B cell (primary cell): ENCODE measurements at regions not wholly inside any gene's neighbourhood (a gene's known extent, or its start where the extent isn't known, plus 50 kb on each side); places are given as distances from the start of the nearest gene placed in this dataset.

Experiments used
- ATAC-seq: fragments of 200-7000 bp; cut with Tn5 transposase; one replicate; pipeline ENCODE4 v1.10.0; 2021; ENCODE audit warnings: low read depth, mild to moderate bottlenecking, moderate number of reproducible peaks, moderate library complexity
- CTCF ChIA-PET: fragments of 350-600 bp; sonication (Branson Sonifier 250); formaldehyde crosslinking; loops from one replicate; lab custom pipeline; 2021; ENCODE audit warnings: antibody characterized with exemption, inconsistent platforms; lab: Charles Lee
- POLR2A ChIA-PET: fragments of 350-600 bp; sonication (Branson Sonifier 250); formaldehyde crosslinking; loops from one replicate; lab custom pipeline; 2021; ENCODE audit warnings: antibody characterized with exemption; lab: Charles Lee
- DNase-seq: peaks from one replicate; pipeline ENCODE4 v3.0.0; 2013
- H2AFZ ChIP-seq: 2 replicates; pipeline ENCODE4 v1.6.1; 2012; ENCODE audit warnings: mild to moderate bottlenecking, low read depth, low read length; ENCODE audit not compliant: insufficient read depth, poor library complexity, severe bottlenecking
- H3K27ac ChIP-seq, 2 donors: 1 replicate in 1 of 2; 2 replicates in 1 of 2; pipeline ENCODE4 v1.5.1; 2012 to 2013; ENCODE audit warnings: low read length in 2 of 2, mild to moderate bottlenecking in 2 of 2, moderate library complexity in 1 of 2
- H3K27me3 ChIP-seq, 4 experiments: fragments of 200-600 bp in 1 of 4; sonication (generic) in 1 of 4; replicated peaks in 1 of 4; 1 replicate in 2 of 4; 2 replicates in 2 of 4; pipeline versions ENCODE4 v1.6.1 to v1.7.0; 2013 to 2016; ENCODE audit warnings: low read length in 3 of 4, mild to moderate bottlenecking in 2 of 4, mixed read lengths in 1 of 4, moderate library complexity in 1 of 4; ENCODE audit not compliant: insufficient read depth in 4 of 4, control insufficient read depth in 3 of 4; ENCODE audit errors: control extremely low read depth in 1 of 4
- H3K36me3 ChIP-seq, 2 experiments: replicated peaks in 1 of 2; 1 replicate in 1 of 2; 2 replicates in 1 of 2; pipeline versions ENCODE4 v1.6.1 to v1.7.1; 2013; ENCODE audit warnings: low read length in 1 of 2; ENCODE audit not compliant: insufficient read depth in 2 of 2, control insufficient read depth in 1 of 2; ENCODE audit errors: control extremely low read depth in 1 of 2, extremely low read depth in 1 of 2
- H3K4me1 ChIP-seq, 2 donors: fragments of 200-600 bp in 1 of 2; sonication (generic) in 1 of 2; 1 replicate in 1 of 2; 2 replicates in 1 of 2; pipeline versions ENCODE4 v1.5.1 to v1.6.1; 2013 to 2017; ENCODE audit warnings: low read length in 2 of 2; ENCODE audit not compliant: control insufficient read depth in 2 of 2, insufficient read depth in 2 of 2
- H3K4me2 ChIP-seq: replicated peaks from 2 replicates; pipeline ENCODE3; 2012; ENCODE audit warnings: mild to moderate bottlenecking, low read depth, low read length; ENCODE audit not compliant: poor library complexity, severe bottlenecking
- H3K4me3 ChIP-seq, 5 experiments: fragments of 200-600 bp in 1 of 5; sonication (generic) in 1 of 5; 1 replicate in 3 of 5; 2 replicates in 2 of 5; pipeline versions ENCODE4 v1.5.1 to v1.7.0; 2011 to 2016; ENCODE audit warnings: low read length in 4 of 5, mild to moderate bottlenecking in 4 of 5, low read depth in 2 of 5, control low read depth in 1 of 5, moderate library complexity in 1 of 5; ENCODE audit not compliant: insufficient read depth in 1 of 5; ENCODE audit errors: control extremely low read depth in 1 of 5, extremely low read depth in 1 of 5
- H3K79me2 ChIP-seq: fragments of 200-600 bp; sonication (generic); one replicate; pipeline ENCODE4 v1.6.0; 2016; ENCODE audit warnings: low read length; ENCODE audit not compliant: control insufficient read depth, insufficient read depth
- H3K9ac ChIP-seq: fragments of 200-600 bp; sonication (generic); 2 replicates; pipeline ENCODE4 v1.6.1; 2017; ENCODE audit warnings: mild to moderate bottlenecking, low read length, moderate library complexity
- H3K9me3 ChIP-seq, 3 donors: one replicate each; pipeline versions ENCODE4 v1.6.1 to v1.7.1; 2013; ENCODE audit warnings: low read length in 2 of 3; ENCODE audit not compliant: control insufficient read depth in 2 of 3, insufficient read depth in 1 of 3; ENCODE audit errors: control extremely low read depth in 1 of 3
- H4K20me1 ChIP-seq: 2 replicates; pipeline ENCODE4 v1.6.0; 2012; ENCODE audit warnings: mild to moderate bottlenecking, low read length; ENCODE audit not compliant: insufficient read depth, control insufficient read depth, poor library complexity, severe bottlenecking
- H3K27ac Mint-ChIP-seq: one replicate; pipeline ENCODE4 v1.8.0; 2021; ENCODE audit warnings: mixed read lengths
- H3K27me3 Mint-ChIP-seq: one replicate; pipeline ENCODE4 v1.8.0; 2021; ENCODE audit warnings: mixed read lengths
- H3K4me1 Mint-ChIP-seq: one replicate; pipeline ENCODE4 v1.8.0; 2021; ENCODE audit warnings: mixed read lengths
- H3K4me3 Mint-ChIP-seq: one replicate; pipeline ENCODE4 v1.8.0; 2021; ENCODE audit warnings: mixed read lengths
- H3K9me3 Mint-ChIP-seq: one replicate; pipeline ENCODE4 v1.8.0; 2022; ENCODE audit warnings: mixed read lengths; ENCODE audit not compliant: insufficient read depth
- EZH2 ChIP-seq: IDR thresholded peaks from 2 replicates; pipeline ENCODE4 v1.6.1; 2012; ENCODE audit warnings: borderline replicate concordance, low read depth, mild to moderate bottlenecking, moderate library complexity, low read length; ENCODE audit not compliant: insufficient read depth, poor library complexity, severe bottlenecking
- WGBS: methylation state at CpG from one replicate; pipeline ENCODE4 v1.1.5; 2013; ENCODE audit warnings: missing lambda C conversion rate; ENCODE audit not compliant: insufficient coverage; 5-methylcytosine and 5-hydroxymethylcytosine counted together
- intact Hi-C: fragments of 100-400 bp; cut with micrococcal nuclease; formaldehyde crosslinking; loops from one replicate; pipeline ENCODE4 v1.10.0; 2022
- TF ChIP-seq, protein P1 (sequence below): fragments of 200-600 bp; IDR thresholded peaks from one replicate; pipeline ENCODE4 v1.8.0; 2022; ENCODE audit warnings: antibody characterized with exemption, mild to moderate bottlenecking

DNA sequence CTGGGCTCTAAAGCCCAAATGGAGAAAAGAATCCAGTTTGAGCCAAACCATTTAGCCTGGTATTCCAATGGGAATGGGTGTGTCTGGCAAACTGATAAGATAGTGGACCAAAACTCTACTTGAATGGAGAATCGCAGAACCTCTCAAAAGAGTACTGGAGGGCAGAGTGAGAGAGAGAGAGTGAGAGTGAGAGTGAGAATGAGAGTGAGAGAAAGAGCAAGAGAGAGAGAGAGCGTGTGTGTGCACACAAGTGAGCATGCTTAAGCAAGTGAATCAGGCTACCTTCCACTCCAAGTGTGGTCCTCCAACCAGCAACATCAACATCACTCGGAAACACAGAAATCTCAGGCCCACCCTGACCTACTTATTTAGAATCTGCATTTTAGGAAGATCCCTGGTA lies 58.8 kb downstream of the UQCRFS1 start:
- H3K27ac ChIP-seq = no peak overlapping the region
- ChIA-PET CTCF (no interaction called here), POLR2A (no interaction called here)
- no peaks in the 10 kb centered on the region for H3K79me2 ChIP-seq
- H3K27me3 Mint-ChIP-seq = no peaks in the 10 kb centered on the region
- TF ChIP-seq EZH2 = no peak
- TF ChIP-seq, protein P1, sequence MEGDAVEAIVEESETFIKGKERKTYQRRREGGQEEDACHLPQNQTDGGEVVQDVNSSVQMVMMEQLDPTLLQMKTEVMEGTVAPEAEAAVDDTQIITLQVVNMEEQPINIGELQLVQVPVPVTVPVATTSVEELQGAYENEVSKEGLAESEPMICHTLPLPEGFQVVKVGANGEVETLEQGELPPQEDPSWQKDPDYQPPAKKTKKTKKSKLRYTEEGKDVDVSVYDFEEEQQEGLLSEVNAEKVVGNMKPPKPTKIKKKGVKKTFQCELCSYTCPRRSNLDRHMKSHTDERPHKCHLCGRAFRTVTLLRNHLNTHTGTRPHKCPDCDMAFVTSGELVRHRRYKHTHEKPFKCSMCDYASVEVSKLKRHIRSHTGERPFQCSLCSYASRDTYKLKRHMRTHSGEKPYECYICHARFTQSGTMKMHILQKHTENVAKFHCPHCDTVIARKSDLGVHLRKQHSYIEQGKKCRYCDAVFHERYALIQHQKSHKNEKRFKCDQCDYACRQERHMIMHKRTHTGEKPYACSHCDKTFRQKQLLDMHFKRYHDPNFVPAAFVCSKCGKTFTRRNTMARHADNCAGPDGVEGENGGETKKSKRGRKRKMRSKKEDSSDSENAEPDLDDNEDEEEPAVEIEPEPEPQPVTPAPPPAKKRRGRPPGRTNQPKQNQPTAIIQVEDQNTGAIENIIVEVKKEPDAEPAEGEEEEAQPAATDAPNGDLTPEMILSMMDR = no peak
- no peak overlapping the region for H3K4me2 ChIP-seq
- H3K4me3 Mint-ChIP-seq = no peak overlapping the region
- H3K4me1 Mint-ChIP-seq = no peaks in the 10 kb centered on the region
- peaks cover 12% of the 10 kb centered on the region for H3K9me3 Mint-ChIP-seq
- DNase-seq (no peak), ATAC-seq (no peak)
- H3K4me3 ChIP-seq = no peak overlapping the region
- no peak overlapping the region for H2AFZ ChIP-seq
- H4K20me1 ChIP-seq = no peaks in the 10 kb centered on the region
- intact Hi-C loops = no loop called here
- no peak overlapping the region for H3K9ac ChIP-seq
- H3K4me1 ChIP-seq = no peaks in the 10 kb centered on the region
- no peaks in the 10 kb centered on the region for H3K36me3 ChIP-seq
- WGBS = 100% methylated on average over 1 of the region's 3 CpGs
- H3K9me3 ChIP-seq = peaks cover 0 to 17% (median 10%) of the 10 kb centered on the region in 3 donors
- no peaks in the 10 kb centered on the region for H3K27me3 ChIP-seq
- no peak overlapping the region for H3K27ac Mint-ChIP-seq

DNA sequence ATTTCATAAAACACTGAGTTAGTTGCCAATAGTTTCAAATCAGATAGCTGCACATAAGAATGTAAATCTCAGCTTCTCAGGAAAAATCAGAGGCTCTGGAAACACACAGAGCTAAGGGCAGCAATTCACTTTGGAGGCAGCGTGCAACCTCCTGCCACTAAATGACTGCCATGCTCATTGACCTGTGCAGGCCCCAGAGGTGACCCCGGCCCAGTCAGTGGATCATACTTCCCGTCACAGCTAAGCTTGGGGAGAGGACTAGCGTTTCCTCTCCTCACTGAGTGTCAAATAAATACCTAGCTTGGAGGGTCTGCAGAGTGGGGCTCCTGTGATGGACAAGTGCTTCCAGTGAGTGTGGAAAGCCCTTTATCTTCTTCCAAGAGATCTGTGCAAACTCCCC lies 67.2 kb downstream of the UQCRFS1 start:
- H3K4me2 ChIP-seq = no peak overlapping the region
- H3K27me3 ChIP-seq = no peaks in the 10 kb centered on the region
- no peak overlapping the region for H3K9ac ChIP-seq
- Mint-ChIP-seq H3K4me1 (no peaks in the 10 kb centered on the region), H3K9me3 (peaks cover 4% of the 10 kb centered on the region), H3K27me3 (no peaks in the 10 kb centered on the region), H3K4me3 (no peak overlapping the region), H3K27ac (no peak overlapping the region)
- H3K36me3 ChIP-seq = no peaks in the 10 kb centered on the region
- ATAC-seq = no peak
- ChIA-PET POLR2A (no interaction called here), CTCF (no interaction called here)
- no peak for TF ChIP-seq EZH2
- TF ChIP-seq, protein P1 = no peak
- WGBS = 73% methylated on average over 3 of the region's 4 CpGs
- H3K27ac ChIP-seq = no peak overlapping the region
- peaks cover 1 to 18% (median 5%) of the 10 kb centered on the region in 3 donors for H3K9me3 ChIP-seq
- intact Hi-C loops = no loop called here
- no peaks in the 10 kb centered on the region for H3K4me1 ChIP-seq
- H3K79me2 ChIP-seq = no peaks in the 10 kb centered on the region
- no peaks in the 10 kb centered on the region for H4K20me1 ChIP-seq
- H2AFZ ChIP-seq = no peak overlapping the region
- no peak overlapping the region for H3K4me3 ChIP-seq
- no peak for DNase-seq
